GM23338 (cell line): ENCODE measurements at regions not wholly inside any gene's neighbourhood (a gene's known extent, or its start where the extent isn't known, plus 50 kb on each side); places are given as distances from the start of the nearest gene placed in this dataset.

Experiments used
- ATAC-seq: fragments of 200-7000 bp; cut with Tn5 transposase; 3 replicates; pipeline ENCODE4 v1.9.1; 2020
- DNase-seq: peaks from one replicate; pipeline ENCODE4 v3.0.0-alpha.2; 2015; ENCODE audit warnings: low spot score
- H2AFZ ChIP-seq: fragments of 200-600 bp; sonication (generic); 2 replicates; pipeline ENCODE4 v1.8.0; 2016; ENCODE audit warnings: antibody characterized with exemption, mild to moderate bottlenecking, moderate library complexity
- H3F3A ChIP-seq: fragments of 200-600 bp; sonication (generic); replicated peaks from 2 replicates; pipeline ENCODE4 v1.8.0; 2017; ENCODE audit warnings: antibody characterized with exemption, mixed run types, low read depth
- H3K27ac ChIP-seq: fragments of 200-600 bp; sonication (generic); 2 replicates; pipeline ENCODE4 v1.6.1; 2016; ENCODE audit warnings: low read depth
- H3K27me3 ChIP-seq: fragments of 200-600 bp; sonication (generic); 2 replicates; pipeline ENCODE4 v1.8.0; 2016; ENCODE audit warnings: mild to moderate bottlenecking, mixed run types, moderate library complexity; ENCODE audit not compliant: insufficient read depth
- H3K36me3 ChIP-seq: fragments of 200-600 bp; sonication (generic); 2 replicates; pipeline ENCODE4 v1.8.0; 2016; ENCODE audit warnings: mild to moderate bottlenecking; ENCODE audit not compliant: insufficient read depth
- H3K4me1 ChIP-seq: fragments of 200-600 bp; sonication (generic); 2 replicates; pipeline ENCODE4 v1.8.0; 2016; ENCODE audit warnings: mild to moderate bottlenecking, moderate library complexity; ENCODE audit not compliant: insufficient read depth
- H3K4me2 ChIP-seq: fragments of 200-600 bp; sonication (generic); 2 replicates; pipeline ENCODE4 v1.7.1; 2017; ENCODE audit warnings: mixed run types
- H3K4me3 ChIP-seq: fragments of 200-600 bp; sonication (generic); 2 replicates; pipeline ENCODE4 v1.6.1; 2016; ENCODE audit warnings: mixed run types
- H3K79me2 ChIP-seq: fragments of 200-600 bp; sonication (generic); replicated peaks from 2 replicates; pipeline ENCODE4 v1.8.0; 2017; ENCODE audit warnings: mild to moderate bottlenecking; ENCODE audit not compliant: insufficient read depth
- H3K9me2 ChIP-seq: fragments of 200-600 bp; sonication (generic); 2 replicates; pipeline ENCODE4 v1.8.0; 2017; ENCODE audit not compliant: insufficient read depth
- H4K20me1 ChIP-seq: fragments of 200-600 bp; sonication (generic); replicated peaks from 2 replicates; pipeline ENCODE4 v1.8.0; 2017; ENCODE audit warnings: mild to moderate bottlenecking; ENCODE audit not compliant: insufficient read depth
- H3K27ac Mint-ChIP-seq: 2 replicates; pipeline ENCODE4 v1.8.0; 2020; ENCODE audit warnings: inconsistent platforms, mild to moderate bottlenecking, moderate library complexity, mixed read lengths
- H3K27me3 Mint-ChIP-seq: 3 replicates; pipeline ENCODE4 v1.8.0; 2022; ENCODE audit warnings: low read depth, mild to moderate bottlenecking, moderate library complexity, mixed read lengths, inconsistent platforms; ENCODE audit not compliant: insufficient read depth, poor library complexity
- H3K36me3 Mint-ChIP-seq: 3 replicates; pipeline ENCODE4 v1.8.0; 2021; ENCODE audit warnings: low read depth, mild to moderate bottlenecking, inconsistent platforms, moderate library complexity, mixed read lengths
- H3K4me1 Mint-ChIP-seq: 3 replicates; pipeline ENCODE4 v1.8.0; 2020; ENCODE audit warnings: mild to moderate bottlenecking, inconsistent platforms, mixed read lengths
- H3K4me3 Mint-ChIP-seq: 3 replicates; pipeline ENCODE4 v1.8.0; 2021; ENCODE audit warnings: moderate library complexity, mild to moderate bottlenecking, inconsistent platforms, mixed read lengths
- H3K9me3 Mint-ChIP-seq: 3 replicates; pipeline ENCODE4 v1.8.0; 2020; ENCODE audit warnings: moderate library complexity, mild to moderate bottlenecking, inconsistent platforms, mixed read lengths
- CREB1 ChIP-seq: fragments of 250-450 bp; sonication (Bioruptor Pico); IDR thresholded peaks from 2 replicates; pipeline ENCODE4 v1.5.0; 2020; ENCODE audit warnings: low read depth, mild to moderate bottlenecking, moderate library complexity
- CTCF ChIP-seq, 2 experiments: fragments of 200-600 bp in 1 of 2; sonication (generic) in 1 of 2; conservative IDR thresholded peaks; 2 replicates each; pipeline versions ENCODE4 v1.5.1 to v1.6.1; 2016 to 2017; ENCODE audit warnings: antibody characterized with exemption in 2 of 2, low read depth in 2 of 2, mild to moderate bottlenecking in 2 of 2, moderate library complexity in 1 of 2
- EZH2 ChIP-seq: fragments of 200-600 bp; sonication (generic); IDR thresholded peaks from one replicate; pipeline ENCODE4 v1.8.0; 2017; ENCODE audit warnings: antibody characterized with exemption, mild to moderate bottlenecking, low read depth; ENCODE audit not compliant: unreplicated experiment
- EZH2phosphoT487 ChIP-seq: fragments of 200-600 bp; sonication (generic); IDR thresholded peaks from one replicate; pipeline ENCODE4 v1.8.1; 2018; ENCODE audit warnings: antibody characterized with exemption; ENCODE audit not compliant: unreplicated experiment
- JUNB ChIP-seq: IDR thresholded peaks from one replicate; pipeline ENCODE4 v1.6.1; 2016; ENCODE audit warnings: antibody characterized with exemption; ENCODE audit not compliant: unreplicated experiment
- REST ChIP-seq: IDR thresholded peaks from one replicate; pipeline ENCODE4 v1.6.1; 2018; ENCODE audit warnings: antibody characterized with exemption; ENCODE audit not compliant: unreplicated experiment
- ZNF462 ChIP-seq: fragments of 250-450 bp; sonication (Bioruptor Pico); IDR thresholded peaks from 2 replicates; pipeline ENCODE4 v1.5.0; 2020; ENCODE audit warnings: mild to moderate bottlenecking, moderate library complexity

GRCh38 chr4:111596491-111596890, 548.8 kb upstream of the FAM241A start (continued):
- no peak for TF ChIP-seq ZNF462 (CRISPR knock-in tag)

- no peaks in the 10 kb centered on the region for H3K27me3 ChIP-seq
- TF ChIP-seq REST, result no peak
- TF ChIP-seq EZH2, result no peak
- no peak for TF ChIP-seq CREB1
- TF ChIP-seq EZH2phosphoT487, result no peak
- no peak for TF ChIP-seq JUNB
- no peak for TF ChIP-seq CTCF (conservative IDR thresholded peaks at IDR 0.05; ENCODE audit: low read depth in 2 of 2)
- DNase-seq (no peak), ATAC-seq (no peak)
- H3K9me3 Mint-ChIP-seq, result no peaks in the 10 kb centered on the region
- H3K27me3 Mint-ChIP-seq, result peaks cover 1% of the 10 kb centered on the region
- H3K4me1 ChIP-seq, result no peaks in the 10 kb centered on the region
- no peaks in the 10 kb centered on the region for H3K79me2 ChIP-seq
- H4K20me1 ChIP-seq, result no peaks in the 10 kb centered on the region
- H3K27ac ChIP-seq, result no peak overlapping the region
- no peak overlapping the region for H3K4me3 Mint-ChIP-seq
- H3K4me2 ChIP-seq, result no peak overlapping the region
- no peaks in the 10 kb centered on the region for H3K4me1 Mint-ChIP-seq
- no peak overlapping the region for H2AFZ ChIP-seq
- no peak overlapping the region for H3K27ac Mint-ChIP-seq
- H3K4me3 ChIP-seq, result no peak overlapping the region
- H3K9me2 ChIP-seq, result no peaks in the 10 kb centered on the region
- no peaks in the 10 kb centered on the region for H3F3A ChIP-seq
- no peaks in the 10 kb centered on the region for H3K36me3 ChIP-seq
- no peaks in the 10 kb centered on the region for H3K36me3 Mint-ChIP-seq
These were observed 543.6 kb upstream of the FAM241A start for GRCh38 chr4:111601671-111602070.
